ENCODE measurements at regions not wholly inside any gene's neighbourhood (a gene's known extent, or its start where the extent isn't known, plus 50 kb on each side); places are given as distances from the start of the nearest gene placed in this dataset.

- Histone ChIP-seq H3K4me1 (ENCODE audit: insufficient read depth, low read length) (no peaks in the 10 kb centered on the region), H2AFZ (ENCODE audit: low read depth, low read length) (no peak overlapping the region), H3K4me3 (ENCODE audit: low read length) (no peak overlapping the region), H3K9me3 (ENCODE audit: low read length) (no peaks in the 10 kb centered on the region), H3K36me3 (ENCODE audit: insufficient read depth, low read length) (no peaks in the 10 kb centered on the region), H3K27me3 (ENCODE audit: insufficient read depth, low read length) (no peaks in the 10 kb centered on the region)
Observed at GRCh38 chr5:39525271-39525670, 100.5 kb upstream of the DAB2 start.

GRCh38 chr5:39523821-39524220, 99.0 kb upstream of the DAB2 start:
- Histone ChIP-seq H3K9me3 (ENCODE audit: low read length) (no peaks in the 10 kb centered on the region), H3K36me3 (ENCODE audit: insufficient read depth, low read length) (no peaks in the 10 kb centered on the region), H2AFZ (ENCODE audit: low read depth, low read length) (no peak overlapping the region), H3K4me1 (ENCODE audit: insufficient read depth, low read length) (peaks cover 4% of the 10 kb centered on the region), H3K27me3 (ENCODE audit: insufficient read depth, low read length) (no peaks in the 10 kb centered on the region), H3K4me3 (ENCODE audit: low read length) (no peak overlapping the region)

GRCh38 chr5:39521940-39522590, 97.3 kb upstream of the DAB2 start:
- peaks cover 4% of the 10 kb centered on the region for H3K4me1 ChIP-seq (ENCODE audit: insufficient read depth, low read length)

GRCh38 chr5:39521098-39521860, 96.5 kb upstream of the DAB2 start:
- H2AFZ ChIP-seq (ENCODE audit: low read depth, low read length) = no peak overlapping the region
- no peak overlapping the region for H3K4me3 ChIP-seq (ENCODE audit: low read length)
- no peaks in the 10 kb centered on the region for H3K27me3 ChIP-seq (ENCODE audit: insufficient read depth, low read length)
- H3K9me3 ChIP-seq (ENCODE audit: low read length) = no peaks in the 10 kb centered on the region
- H3K4me1 ChIP-seq (ENCODE audit: insufficient read depth, low read length) = peaks cover 4% of the 10 kb centered on the region
- no peaks in the 10 kb centered on the region for H3K36me3 ChIP-seq (ENCODE audit: insufficient read depth, low read length)

More at GRCh38 chr5:39521940-39522590, 97.3 kb upstream of the DAB2 start:
- Histone ChIP-seq H3K4me3 (ENCODE audit: low read length) (no peak overlapping the region), H3K9me3 (ENCODE audit: low read length) (no peaks in the 10 kb centered on the region), H2AFZ (ENCODE audit: low read depth, low read length) (no peak overlapping the region), H3K27me3 (ENCODE audit: insufficient read depth, low read length) (no peaks in the 10 kb centered on the region), H3K36me3 (ENCODE audit: insufficient read depth, low read length) (no peaks in the 10 kb centered on the region)

GRCh38 chr5:39520232-39520572, 95.4 kb upstream of the DAB2 start:
- Histone ChIP-seq H3K36me3 (ENCODE audit: insufficient read depth, low read length) (no peaks in the 10 kb centered on the region), H3K27me3 (ENCODE audit: insufficient read depth, low read length) (no peaks in the 10 kb centered on the region), H3K9me3 (ENCODE audit: low read length) (no peaks in the 10 kb centered on the region), H3K4me1 (ENCODE audit: insufficient read depth, low read length) (peaks cover 4% of the 10 kb centered on the region), H3K4me3 (ENCODE audit: low read length) (no peak overlapping the region), H2AFZ (ENCODE audit: low read depth, low read length) (no peak overlapping the region)

- Histone ChIP-seq H3K4me1 (ENCODE audit: insufficient read depth, low read length) (peaks cover 4% of the 10 kb centered on the region), H2AFZ (ENCODE audit: low read depth, low read length) (no peak overlapping the region), H3K36me3 (ENCODE audit: insufficient read depth, low read length) (no peaks in the 10 kb centered on the region), H3K9me3 (ENCODE audit: low read length) (no peaks in the 10 kb centered on the region), H3K27me3 (ENCODE audit: insufficient read depth, low read length) (no peaks in the 10 kb centered on the region), H3K4me3 (ENCODE audit: low read length) (no peak overlapping the region)
Observed at GRCh38 chr5:39519566-39520231, 94.9 kb upstream of the DAB2 start.

- H3K36me3 ChIP-seq (ENCODE audit: insufficient read depth, low read length) = no peaks in the 10 kb centered on the region
Observed at GRCh38 chr5:39519079-39519478, 94.3 kb upstream of the DAB2 start.

GRCh38 chr5:39518516-39518915, 93.7 kb upstream of the DAB2 start:
- Histone ChIP-seq H3K36me3 (ENCODE audit: insufficient read depth, low read length) (no peaks in the 10 kb centered on the region), H3K4me1 (ENCODE audit: insufficient read depth, low read length) (peaks cover 4% of the 10 kb centered on the region), H3K9me3 (ENCODE audit: low read length) (no peaks in the 10 kb centered on the region), H3K4me3 (ENCODE audit: low read length) (no peak overlapping the region), H2AFZ (ENCODE audit: low read depth, low read length) (no peak overlapping the region), H3K27me3 (ENCODE audit: insufficient read depth, low read length) (no peaks in the 10 kb centered on the region)

More at GRCh38 chr5:39519079-39519478, 94.3 kb upstream of the DAB2 start:
- Histone ChIP-seq H3K4me1 (ENCODE audit: insufficient read depth, low read length) (peaks cover 4% of the 10 kb centered on the region), H3K9me3 (ENCODE audit: low read length) (no peaks in the 10 kb centered on the region), H2AFZ (ENCODE audit: low read depth, low read length) (no peak overlapping the region), H3K4me3 (ENCODE audit: low read length) (no peak overlapping the region), H3K27me3 (ENCODE audit: insufficient read depth, low read length) (no peaks in the 10 kb centered on the region)

- H3K27me3 ChIP-seq (ENCODE audit: insufficient read depth, low read length) = no peaks in the 10 kb centered on the region
- no peak overlapping the region for H2AFZ ChIP-seq (ENCODE audit: low read depth, low read length)
- H3K36me3 ChIP-seq (ENCODE audit: insufficient read depth, low read length) = no peaks in the 10 kb centered on the region
- no peak overlapping the region for H3K4me3 ChIP-seq (ENCODE audit: low read length)
- peaks cover 4% of the 10 kb centered on the region for H3K4me1 ChIP-seq (ENCODE audit: insufficient read depth, low read length)
- no peaks in the 10 kb centered on the region for H3K9me3 ChIP-seq (ENCODE audit: low read length)
Observed at GRCh38 chr5:39517800-39518199, 93.0 kb upstream of the DAB2 start.

- Histone ChIP-seq H3K4me3 (ENCODE audit: low read length) (no peak overlapping the region), H3K36me3 (ENCODE audit: insufficient read depth, low read length) (no peaks in the 10 kb centered on the region), H3K4me1 (ENCODE audit: insufficient read depth, low read length) (peaks cover 4% of the 10 kb centered on the region), H2AFZ (ENCODE audit: low read depth, low read length) (no peak overlapping the region), H3K27me3 (ENCODE audit: insufficient read depth, low read length) (no peaks in the 10 kb centered on the region), H3K9me3 (ENCODE audit: low read length) (no peaks in the 10 kb centered on the region)
Observed at GRCh38 chr5:39515881-39516280, 91.1 kb upstream of the DAB2 start.

GRCh38 chr5:39513236-39513635, 88.5 kb upstream of the DAB2 start:
- Histone ChIP-seq H3K27me3 (ENCODE audit: insufficient read depth, low read length) (no peaks in the 10 kb centered on the region), H3K4me3 (ENCODE audit: low read length) (no peak overlapping the region), H3K4me1 (ENCODE audit: insufficient read depth, low read length) (no peaks in the 10 kb centered on the region), H2AFZ (ENCODE audit: low read depth, low read length) (no peak overlapping the region), H3K9me3 (ENCODE audit: low read length) (no peaks in the 10 kb centered on the region), H3K36me3 (ENCODE audit: insufficient read depth, low read length) (no peaks in the 10 kb centered on the region)

GRCh38 chr5:39506211-39506610, 81.4 kb upstream of the DAB2 start:
- H3K4me1 ChIP-seq (ENCODE audit: insufficient read depth, low read length) = peaks cover 5% of the 10 kb centered on the region
- no peak overlapping the region for H2AFZ ChIP-seq (ENCODE audit: low read depth, low read length)
- H3K4me3 ChIP-seq (ENCODE audit: low read length) = no peak overlapping the region
- H3K36me3 ChIP-seq (ENCODE audit: insufficient read depth, low read length) = no peaks in the 10 kb centered on the region
- H3K27me3 ChIP-seq (ENCODE audit: insufficient read depth, low read length) = no peaks in the 10 kb centered on the region
- no peaks in the 10 kb centered on the region for H3K9me3 ChIP-seq (ENCODE audit: low read length)

GRCh38 chr5:39505791-39506190, 81.0 kb upstream of the DAB2 start:
- Histone ChIP-seq H3K9me3 (ENCODE audit: low read length) (no peaks in the 10 kb centered on the region), H3K36me3 (ENCODE audit: insufficient read depth, low read length) (no peaks in the 10 kb centered on the region), H3K4me1 (ENCODE audit: insufficient read depth, low read length) (peaks cover 5% of the 10 kb centered on the region), H3K27me3 (ENCODE audit: insufficient read depth, low read length) (no peaks in the 10 kb centered on the region), H2AFZ (ENCODE audit: low read depth, low read length) (no peak overlapping the region), H3K4me3 (ENCODE audit: low read length) (no peak overlapping the region)
